SK-N-SH (cell line): ENCODE measurements at regions not wholly inside any gene's neighbourhood (a gene's known extent, or its start where the extent isn't known, plus 50 kb on each side); places are given as distances from the start of the nearest gene placed in this dataset.

Experiments
- CTCF ChIA-PET: fragments of 300-600, 350-600 bp; formaldehyde crosslinking; extraction: SDS; loops from one replicate; lab custom pipeline; 2021; lab: Yijun Ruan, JAX
- POLR2A ChIA-PET: fragments of 350-600 bp; sonication (Branson Sonifier 250); formaldehyde crosslinking; extraction: SDS; loops from one replicate; lab custom pipeline; 2020; ENCODE audit warnings: antibody characterized with exemption, inconsistent platforms; lab: Yijun Ruan, JAX
- DNase-seq: peaks from one replicate; pipeline ENCODE4 v3.0.0; 2012
- H2AFZ ChIP-seq: fragments of 200-600 bp; sonication (generic); 2 replicates; pipeline ENCODE4 v1.8.1; 2016; ENCODE audit warnings: antibody characterized with exemption, mild to moderate bottlenecking, low read depth
- H3F3A ChIP-seq: fragments of 200-600 bp; sonication (generic); replicated peaks from 2 replicates; pipeline ENCODE3; 2016; ENCODE audit warnings: antibody characterized with exemption, mild to moderate bottlenecking; ENCODE audit not compliant: insufficient read depth
- H3K27ac ChIP-seq, 2 experiments: fragments of 200-500 bp in 1 of 2; fragments of 200-600 bp in 1 of 2; sonication (Bioruptor generic) in 1 of 2; sonication (generic), shearing (Covaris generic) in 1 of 2; 2 replicates each; pipeline versions ENCODE4 v1.5.1 to v1.6.1; 2014 to 2016; ENCODE audit warnings: low read depth in 2 of 2, inconsistent platforms in 1 of 2, low read length in 1 of 2, mild to moderate bottlenecking in 1 of 2, mixed read lengths in 1 of 2
- H3K27me3 ChIP-seq: fragments of 200-600 bp; sonication (generic), shearing (Covaris generic); 2 replicates; pipeline ENCODE4 v1.6.1; 2016; ENCODE audit warnings: mixed run types; ENCODE audit not compliant: insufficient read depth
- H3K36me3 ChIP-seq, 2 experiments: fragments of 200-500 bp in 1 of 2; fragments of 200-600 bp in 1 of 2; sonication (Bioruptor generic) in 1 of 2; sonication (generic) in 1 of 2; replicated peaks in 1 of 2; 2 replicates each; pipeline versions ENCODE3 to v1.5.1; 2014 to 2016; ENCODE audit warnings: low read length in 1 of 2, mild to moderate bottlenecking in 1 of 2; ENCODE audit not compliant: insufficient read depth in 2 of 2, control insufficient read depth in 1 of 2
- H3K4me1 ChIP-seq, 2 experiments: fragments of 200-500 bp in 1 of 2; fragments of 200-600 bp in 1 of 2; sonication (Bioruptor generic) in 1 of 2; sonication (generic), shearing (Covaris generic) in 1 of 2; 2 replicates each; pipeline versions ENCODE4 v1.5.1 to v1.6.1; 2014 to 2016; ENCODE audit warnings: low read depth in 1 of 2, low read length in 1 of 2, mixed run types in 1 of 2; ENCODE audit not compliant: insufficient read depth in 2 of 2, control insufficient read depth in 1 of 2
- H3K4me2 ChIP-seq: fragments of 200-600 bp; sonication (generic), shearing (Covaris generic); 2 replicates; pipeline ENCODE4 v1.6.1; 2017; ENCODE audit warnings: mixed run types
- H3K4me3 ChIP-seq, 2 experiments: fragments of 200-500 bp in 1 of 2; fragments of 200-600 bp in 1 of 2; sonication (Bioruptor generic) in 1 of 2; sonication (generic), shearing (Covaris generic) in 1 of 2; 2 replicates each; pipeline versions ENCODE4 v1.5.1 to v1.8.1; 2014 to 2016; ENCODE audit warnings: low read depth in 2 of 2, inconsistent platforms in 1 of 2, low read length in 1 of 2, mild to moderate bottlenecking in 1 of 2, mixed read lengths in 1 of 2, moderate library complexity in 1 of 2
- H3K79me2 ChIP-seq: fragments of 200-600 bp; sonication (generic); 2 replicates; pipeline ENCODE4 v1.8.1; 2017; ENCODE audit warnings: mild to moderate bottlenecking; ENCODE audit not compliant: insufficient read depth
- H3K9ac ChIP-seq: fragments of 200-600 bp; sonication (generic); 2 replicates; pipeline ENCODE4 v1.6.1; 2017; ENCODE audit warnings: mixed run types
- H3K9me2 ChIP-seq: fragments of 200-600 bp; sonication (generic); 2 replicates; pipeline ENCODE4 v1.6.1; 2017; ENCODE audit warnings: mixed run types
- H3K9me3 ChIP-seq: fragments of 200-600 bp; sonication (generic); 2 replicates; pipeline ENCODE4 v1.6.1; 2017; ENCODE audit warnings: mixed run types, mild to moderate bottlenecking, moderate library complexity
- H4K20me1 ChIP-seq: fragments of 200-600 bp; sonication (generic); 2 replicates; pipeline ENCODE4 v1.6.1; 2017; ENCODE audit warnings: mild to moderate bottlenecking, mixed run types; ENCODE audit not compliant: insufficient read depth
- CHD2 ChIP-seq: fragments of 150-350 bp; IDR thresholded peaks from 2 replicates; pipeline ENCODE4 v1.6.1; 2018; ENCODE audit warnings: low read length; ENCODE audit not compliant: partially characterized antibody
- ELF1 ChIP-seq: IDR thresholded peaks from 2 replicates; pipeline ENCODE4 v1.4.0; 2012
- FOSL2 ChIP-seq: IDR thresholded peaks from 2 replicates; pipeline ENCODE4 v1.4.0; 2012; ENCODE audit warnings: low read depth, mild to moderate bottlenecking, moderate library complexity, borderline replicate concordance
- FOXJ3 ChIP-seq: sonication (generic); formaldehyde crosslinking; IDR thresholded peaks from 2 replicates; pipeline ENCODE4 v1.5.1; 2020; ENCODE audit warnings: mild to moderate bottlenecking, missing genetic modification reagents
- FOXM1 ChIP-seq: IDR thresholded peaks from 2 replicates; pipeline ENCODE4 v1.4.0; 2012; ENCODE audit warnings: low read depth, mild to moderate bottlenecking
- JUND ChIP-seq: IDR thresholded peaks from 2 replicates; pipeline ENCODE4 v1.4.0; 2012
- MEF2A ChIP-seq: IDR thresholded peaks from 2 replicates; pipeline ENCODE4 v1.4.0; 2012; ENCODE audit warnings: low read depth, borderline replicate concordance
- NFIC ChIP-seq: IDR thresholded peaks from 2 replicates; pipeline ENCODE4 v1.4.0; 2012; ENCODE audit warnings: borderline replicate concordance
- NRF1 ChIP-seq: IDR thresholded peaks from 2 replicates; pipeline ENCODE4 v1.6.1; 2012; ENCODE audit warnings: low read depth, mild to moderate bottlenecking, low read length
- POLR2AphosphoS5 ChIP-seq: IDR thresholded peaks from 2 replicates; pipeline ENCODE4 v1.6.1; 2012; ENCODE audit warnings: low read depth, low read length
- RAD21 ChIP-seq: IDR thresholded peaks from 2 replicates; pipeline ENCODE4 v1.6.1; 2012; ENCODE audit warnings: mild to moderate bottlenecking, low read length
- RCOR1 ChIP-seq: fragments of 150-350 bp; IDR thresholded peaks from 2 replicates; pipeline ENCODE4 v1.6.1; 2017; ENCODE audit warnings: antibody characterized with exemption, low read length
- RFX5 ChIP-seq: IDR thresholded peaks from 2 replicates; pipeline ENCODE4 v1.6.1; 2012; ENCODE audit warnings: mild to moderate bottlenecking, improper control_type of control experiment, low read length
- RXRA ChIP-seq: IDR thresholded peaks from 2 replicates; pipeline ENCODE4 v1.4.0; 2012; ENCODE audit warnings: low read depth, mild to moderate bottlenecking, borderline replicate concordance
- TCF12 ChIP-seq: IDR thresholded peaks from 2 replicates; pipeline ENCODE4 v1.4.0; 2012
- YY1 ChIP-seq: IDR thresholded peaks from 2 replicates; pipeline ENCODE4 v1.4.0; 2012; ENCODE audit warnings: low read depth, mild to moderate bottlenecking
- WGBS: methylation state at CpG from one replicate; pipeline ENCODE4 v1.1.6; 2017; ENCODE audit warnings: low lambda C conversion rate; 5-methylcytosine and 5-hydroxymethylcytosine counted together
- TF ChIP-seq, protein P1 (sequence below): fragments of 150-350 bp; IDR thresholded peaks from 2 replicates; pipeline ENCODE4 v1.6.1; 2016; ENCODE audit warnings: mild to moderate bottlenecking, low read depth, low read length
- TF ChIP-seq, protein P2 (sequence below): IDR thresholded peaks from 2 replicates; pipeline ENCODE4 v1.4.0; 2012; ENCODE audit warnings: low read depth, borderline replicate concordance
- TF ChIP-seq, protein P3 (sequence below): fragments of 200-600 bp; sonication (generic); IDR thresholded peaks from 2 replicates; pipeline ENCODE4 v1.6.1; 2017; ENCODE audit warnings: antibody characterized with exemption, mild to moderate bottlenecking, moderate library complexity
- TF ChIP-seq, protein P4 (sequence below): fragments of 150-350 bp; IDR thresholded peaks from 2 replicates; pipeline ENCODE4 v1.6.1; 2017; ENCODE audit warnings: antibody characterized with exemption, low read length, low read depth, borderline replicate concordance
- TF ChIP-seq, protein P5 (sequence below): IDR thresholded peaks from 2 replicates; pipeline ENCODE4 v1.4.0; 2012; ENCODE audit warnings: low read depth, borderline replicate concordance

DNA sequence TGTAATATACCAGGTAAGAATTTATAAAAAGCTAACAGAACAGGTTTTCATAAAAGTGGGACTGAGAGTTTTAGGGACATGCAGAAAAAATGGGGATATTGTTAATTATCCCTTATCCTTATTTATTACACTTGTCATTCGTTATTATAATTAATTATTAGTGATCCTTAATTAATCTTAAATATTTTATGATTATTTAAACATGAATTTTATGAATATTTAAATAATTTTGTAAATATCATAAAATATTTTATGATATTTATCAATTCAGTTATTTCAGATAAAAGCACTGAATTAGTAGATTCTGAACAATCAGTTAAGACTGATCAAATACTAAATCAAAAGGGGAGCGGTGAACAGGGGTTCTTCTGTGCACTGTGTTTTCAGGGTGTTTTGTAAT, 300.1 kb downstream of the PAX1 start:
- no peaks in the 10 kb centered on the region for H3K9me3 ChIP-seq
- no peak overlapping the region for H2AFZ ChIP-seq
- WGBS: 7% methylated on average over 2 of the region's 2 CpGs
- no peak overlapping the region for H3K4me3 ChIP-seq
- no peak overlapping the region for H3K9ac ChIP-seq
- H3F3A ChIP-seq: no peaks in the 10 kb centered on the region
- H3K79me2 ChIP-seq: no peaks in the 10 kb centered on the region
- no peaks in the 10 kb centered on the region for H3K9me2 ChIP-seq
- H3K27ac ChIP-seq: no peak overlapping the region
- H4K20me1 ChIP-seq: no peaks in the 10 kb centered on the region
- ChIA-PET POLR2A (no interaction called here), CTCF (no interaction called here)
- H3K36me3 ChIP-seq: no peaks in the 10 kb centered on the region
- H3K4me1 ChIP-seq: no peaks in the 10 kb centered on the region
- DNase-seq: no peak
- H3K27me3 ChIP-seq: no peaks in the 10 kb centered on the region
- TF ChIP-seq, protein P1, sequence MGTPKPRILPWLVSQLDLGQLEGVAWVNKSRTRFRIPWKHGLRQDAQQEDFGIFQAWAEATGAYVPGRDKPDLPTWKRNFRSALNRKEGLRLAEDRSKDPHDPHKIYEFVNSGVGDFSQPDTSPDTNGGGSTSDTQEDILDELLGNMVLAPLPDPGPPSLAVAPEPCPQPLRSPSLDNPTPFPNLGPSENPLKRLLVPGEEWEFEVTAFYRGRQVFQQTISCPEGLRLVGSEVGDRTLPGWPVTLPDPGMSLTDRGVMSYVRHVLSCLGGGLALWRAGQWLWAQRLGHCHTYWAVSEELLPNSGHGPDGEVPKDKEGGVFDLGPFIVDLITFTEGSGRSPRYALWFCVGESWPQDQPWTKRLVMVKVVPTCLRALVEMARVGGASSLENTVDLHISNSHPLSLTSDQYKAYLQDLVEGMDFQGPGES: no peak
- TF ChIP-seq RFX5: no peak
- TF ChIP-seq FOXJ3 (CRISPR knock-in tag): no peak
- no peak for TF ChIP-seq YY1
- TF ChIP-seq, protein P2, sequence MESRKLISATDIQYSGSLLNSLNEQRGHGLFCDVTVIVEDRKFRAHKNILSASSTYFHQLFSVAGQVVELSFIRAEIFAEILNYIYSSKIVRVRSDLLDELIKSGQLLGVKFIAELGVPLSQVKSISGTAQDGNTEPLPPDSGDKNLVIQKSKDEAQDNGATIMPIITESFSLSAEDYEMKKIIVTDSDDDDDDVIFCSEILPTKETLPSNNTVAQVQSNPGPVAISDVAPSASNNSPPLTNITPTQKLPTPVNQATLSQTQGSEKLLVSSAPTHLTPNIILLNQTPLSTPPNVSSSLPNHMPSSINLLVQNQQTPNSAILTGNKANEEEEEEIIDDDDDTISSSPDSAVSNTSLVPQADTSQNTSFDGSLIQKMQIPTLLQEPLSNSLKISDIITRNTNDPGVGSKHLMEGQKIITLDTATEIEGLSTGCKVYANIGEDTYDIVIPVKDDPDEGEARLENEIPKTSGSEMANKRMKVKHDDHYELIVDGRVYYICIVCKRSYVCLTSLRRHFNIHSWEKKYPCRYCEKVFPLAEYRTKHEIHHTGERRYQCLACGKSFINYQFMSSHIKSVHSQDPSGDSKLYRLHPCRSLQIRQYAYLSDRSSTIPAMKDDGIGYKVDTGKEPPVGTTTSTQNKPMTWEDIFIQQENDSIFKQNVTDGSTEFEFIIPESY: no peak
- no peak for TF ChIP-seq RAD21
- no peak for TF ChIP-seq NFIC
- no peak for TF ChIP-seq MEF2A
- TF ChIP-seq FOSL2: no peak
- no peak for TF ChIP-seq POLR2AphosphoS5
- TF ChIP-seq NRF1: no peak
- TF ChIP-seq RCOR1: no peak
- TF ChIP-seq, protein P3, sequence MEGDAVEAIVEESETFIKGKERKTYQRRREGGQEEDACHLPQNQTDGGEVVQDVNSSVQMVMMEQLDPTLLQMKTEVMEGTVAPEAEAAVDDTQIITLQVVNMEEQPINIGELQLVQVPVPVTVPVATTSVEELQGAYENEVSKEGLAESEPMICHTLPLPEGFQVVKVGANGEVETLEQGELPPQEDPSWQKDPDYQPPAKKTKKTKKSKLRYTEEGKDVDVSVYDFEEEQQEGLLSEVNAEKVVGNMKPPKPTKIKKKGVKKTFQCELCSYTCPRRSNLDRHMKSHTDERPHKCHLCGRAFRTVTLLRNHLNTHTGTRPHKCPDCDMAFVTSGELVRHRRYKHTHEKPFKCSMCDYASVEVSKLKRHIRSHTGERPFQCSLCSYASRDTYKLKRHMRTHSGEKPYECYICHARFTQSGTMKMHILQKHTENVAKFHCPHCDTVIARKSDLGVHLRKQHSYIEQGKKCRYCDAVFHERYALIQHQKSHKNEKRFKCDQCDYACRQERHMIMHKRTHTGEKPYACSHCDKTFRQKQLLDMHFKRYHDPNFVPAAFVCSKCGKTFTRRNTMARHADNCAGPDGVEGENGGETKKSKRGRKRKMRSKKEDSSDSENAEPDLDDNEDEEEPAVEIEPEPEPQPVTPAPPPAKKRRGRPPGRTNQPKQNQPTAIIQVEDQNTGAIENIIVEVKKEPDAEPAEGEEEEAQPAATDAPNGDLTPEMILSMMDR: no peak
- TF ChIP-seq RXRA: no peak
- no peak for TF ChIP-seq FOXM1
- TF ChIP-seq JUND: no peak
- no peak overlapping the region for H3K4me2 ChIP-seq

DNA sequence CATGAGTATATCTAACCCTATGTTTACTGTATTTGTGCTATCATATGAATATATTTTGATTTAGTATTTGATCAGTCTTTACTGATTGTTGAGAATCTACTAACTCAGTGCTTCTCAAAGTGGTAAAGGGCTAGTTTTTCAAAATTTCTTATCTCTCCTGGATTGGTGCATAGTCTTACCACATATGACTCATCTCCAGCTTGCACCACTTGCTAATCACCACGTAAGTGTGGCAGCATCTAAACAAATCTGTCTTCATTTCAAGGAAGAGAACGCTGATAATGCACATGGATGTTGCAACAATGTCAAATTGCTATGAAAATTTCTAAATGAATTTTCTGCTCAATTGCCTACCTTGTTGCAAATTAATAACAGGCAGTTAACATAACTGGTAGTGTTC, 299.5 kb downstream of the PAX1 start:
- Histone ChIP-seq H3K27me3 (no peaks in the 10 kb centered on the region), H3K4me3 (no peak overlapping the region), H3F3A (no peaks in the 10 kb centered on the region), H3K9me2 (no peaks in the 10 kb centered on the region), H3K4me2 (no peak overlapping the region), H3K4me1 (no peaks in the 10 kb centered on the region), H3K9me3 (no peaks in the 10 kb centered on the region), H4K20me1 (no peaks in the 10 kb centered on the region), H3K79me2 (no peaks in the 10 kb centered on the region), H2AFZ (no peak overlapping the region), H3K9ac (no peak overlapping the region), H3K27ac (no peak overlapping the region), H3K36me3 (no peaks in the 10 kb centered on the region)
- 2% methylated on average over 2 of the region's 2 CpGs for WGBS
- no peak for DNase-seq
- CTCF ChIA-PET: no interaction called here
- POLR2A ChIA-PET: no interaction called here
- TF ChIP-seq POLR2AphosphoS5 (no peak), JUND (no peak), NRF1 (no peak), NFIC (no peak), MEF2A (no peak), RFX5 (no peak), TCF12 (no peak), RXRA (no peak), CHD2 (no peak), FOXJ3 (CRISPR knock-in tag) (no peak), RAD21 (no peak), ELF1 (no peak)
- TF ChIP-seq, protein P2: no peak
- TF ChIP-seq, protein P4, sequence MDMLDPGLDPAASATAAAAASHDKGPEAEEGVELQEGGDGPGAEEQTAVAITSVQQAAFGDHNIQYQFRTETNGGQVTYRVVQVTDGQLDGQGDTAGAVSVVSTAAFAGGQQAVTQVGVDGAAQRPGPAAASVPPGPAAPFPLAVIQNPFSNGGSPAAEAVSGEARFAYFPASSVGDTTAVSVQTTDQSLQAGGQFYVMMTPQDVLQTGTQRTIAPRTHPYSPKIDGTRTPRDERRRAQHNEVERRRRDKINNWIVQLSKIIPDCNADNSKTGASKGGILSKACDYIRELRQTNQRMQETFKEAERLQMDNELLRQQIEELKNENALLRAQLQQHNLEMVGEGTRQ: no peak
- TF ChIP-seq, protein P5, sequence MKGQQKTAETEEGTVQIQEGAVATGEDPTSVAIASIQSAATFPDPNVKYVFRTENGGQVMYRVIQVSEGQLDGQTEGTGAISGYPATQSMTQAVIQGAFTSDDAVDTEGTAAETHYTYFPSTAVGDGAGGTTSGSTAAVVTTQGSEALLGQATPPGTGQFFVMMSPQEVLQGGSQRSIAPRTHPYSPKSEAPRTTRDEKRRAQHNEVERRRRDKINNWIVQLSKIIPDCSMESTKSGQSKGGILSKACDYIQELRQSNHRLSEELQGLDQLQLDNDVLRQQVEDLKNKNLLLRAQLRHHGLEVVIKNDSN: no peak
